Liver (tissue), 8 donors: ENCODE measurements at regions not wholly inside any gene's neighbourhood (a gene's known extent, or its start where the extent isn't known, plus 50 kb on each side); places are given as distances from the start of the nearest gene placed in this dataset.

Experiments used
- DNase-seq: peaks from one replicate; pipeline ENCODE4 v3.0.0-alpha.2; 2017; ENCODE audit warnings: low spot score
- H3K27ac ChIP-seq, 2 donors: one replicate each; pipeline ENCODE4 v1.7.0; 2013; ENCODE audit warnings: inconsistent platforms in 2 of 2, low read length in 2 of 2, control low read depth in 1 of 2, low read depth in 1 of 2, mild to moderate bottlenecking in 1 of 2
- H3K27me3 ChIP-seq, 4 donors: one replicate each; pipeline versions ENCODE4 v1.6.1 to v1.7.0; 2013; ENCODE audit warnings: low read length in 3 of 4, inconsistent platforms in 1 of 4, mild to moderate bottlenecking in 1 of 4, moderate library complexity in 1 of 4; ENCODE audit not compliant: control insufficient read depth in 4 of 4, insufficient read depth in 4 of 4
- H3K36me3 ChIP-seq, 4 donors: one replicate each; pipeline versions ENCODE4 v1.6.1 to v1.7.0; 2013; ENCODE audit warnings: low read length in 3 of 4, mild to moderate bottlenecking in 3 of 4, low read depth in 1 of 4, moderate library complexity in 1 of 4; ENCODE audit not compliant: control insufficient read depth in 4 of 4, insufficient read depth in 3 of 4
- H3K4me1 ChIP-seq, 4 donors: one replicate each; pipeline versions ENCODE4 v1.6.1 to v1.7.0; 2013; ENCODE audit warnings: low read length in 3 of 4, mild to moderate bottlenecking in 3 of 4, moderate library complexity in 1 of 4; ENCODE audit not compliant: control insufficient read depth in 4 of 4, insufficient read depth in 4 of 4
- H3K4me3 ChIP-seq, 3 donors: one replicate each; pipeline versions ENCODE4 v1.6.1 to v1.7.0; 2013; ENCODE audit warnings: low read length in 3 of 3, control low read depth in 1 of 3, low read depth in 1 of 3, mild to moderate bottlenecking in 1 of 3
- H3K9ac ChIP-seq, 2 donors: one replicate each; pipeline ENCODE4 v1.7.0; 2013; ENCODE audit warnings: low read length in 2 of 2, mild to moderate bottlenecking in 2 of 2, moderate library complexity in 2 of 2, control low read depth in 1 of 2, low read depth in 1 of 2
- H3K9me3 ChIP-seq, 4 donors: one replicate each; pipeline versions ENCODE4 v1.6.1 to v1.7.0; 2013; ENCODE audit warnings: low read length in 3 of 4; ENCODE audit not compliant: control insufficient read depth in 4 of 4
- ATF3 ChIP-seq: IDR thresholded peaks from 2 replicates; pipeline ENCODE4 v1.6.1; 2016; ENCODE audit warnings: antibody characterized with exemption
- CTCF ChIP-seq: fragments of 150-350 bp; IDR thresholded peaks from 2 replicates; pipeline ENCODE4 v1.5.1; 2017; ENCODE audit warnings: improper control_type of control experiment, low read depth, low read length; ENCODE audit not compliant: missing input control
- EGR1 ChIP-seq, 2 donors: IDR thresholded peaks; 2 replicates each; pipeline ENCODE4 v1.6.1; 2016 to 2018; ENCODE audit warnings: antibody characterized with exemption in 2 of 2, low read depth in 2 of 2
- FOXA1 ChIP-seq: IDR thresholded peaks from 2 replicates; pipeline ENCODE4 v1.6.1; 2016; ENCODE audit warnings: antibody characterized with exemption
- FOXA2 ChIP-seq: IDR thresholded peaks from 2 replicates; pipeline ENCODE4 v1.6.1; 2016; ENCODE audit warnings: antibody characterized with exemption
- GABPA ChIP-seq, 2 donors: IDR thresholded peaks in 1 of 2; conservative IDR thresholded peaks in 1 of 2; 2 replicates each; pipeline ENCODE4 v1.6.1; 2016; ENCODE audit warnings: antibody characterized with exemption in 2 of 2, mild to moderate bottlenecking in 1 of 2, moderate library complexity in 1 of 2
- HNF4A ChIP-seq, 2 donors: conservative IDR thresholded peaks; 2 replicates each; pipeline ENCODE4 v1.6.1; 2016; ENCODE audit warnings: antibody characterized with exemption in 2 of 2, mild to moderate bottlenecking in 2 of 2
- HNF4G ChIP-seq: IDR thresholded peaks from 2 replicates; pipeline ENCODE4 v1.6.1; 2016; ENCODE audit warnings: antibody characterized with exemption
- JUND ChIP-seq, 2 donors: IDR thresholded peaks; 2 replicates each; pipeline ENCODE4 v1.6.1; 2016; ENCODE audit warnings: antibody characterized with exemption in 2 of 2
- MAX ChIP-seq: IDR thresholded peaks from 2 replicates; pipeline ENCODE4 v1.6.1; 2016; ENCODE audit warnings: antibody characterized with exemption
- NR2F2 ChIP-seq: IDR thresholded peaks from 2 replicates; pipeline ENCODE4 v1.6.1; 2016; ENCODE audit warnings: antibody characterized with exemption
- RAD21 ChIP-seq, 2 donors: IDR thresholded peaks; 2 replicates each; pipeline ENCODE4 v1.6.1; 2016; ENCODE audit warnings: antibody characterized with exemption in 2 of 2, mild to moderate bottlenecking in 2 of 2
- REST ChIP-seq: IDR thresholded peaks from 2 replicates; pipeline ENCODE4 v1.6.1; 2016; ENCODE audit warnings: antibody characterized with exemption, mild to moderate bottlenecking
- RXRA ChIP-seq, 2 donors: IDR thresholded peaks; 2 replicates each; pipeline ENCODE4 v1.6.1; 2017 to 2018; ENCODE audit warnings: antibody characterized with exemption in 2 of 2, mild to moderate bottlenecking in 1 of 2
- SP1 ChIP-seq: IDR thresholded peaks from 2 replicates; pipeline ENCODE4 v1.6.1; 2018; ENCODE audit warnings: antibody characterized with exemption, mild to moderate bottlenecking
- TAF1 ChIP-seq: conservative IDR thresholded peaks from 2 replicates; pipeline ENCODE4 v1.6.1; 2016; ENCODE audit warnings: antibody characterized with exemption, mild to moderate bottlenecking
- YY1 ChIP-seq: IDR thresholded peaks from 2 replicates; pipeline ENCODE4 v1.6.1; 2016; ENCODE audit warnings: antibody characterized with exemption, mild to moderate bottlenecking
- ZBTB33 ChIP-seq: IDR thresholded peaks from 2 replicates; pipeline ENCODE4 v1.6.1; 2016; ENCODE audit warnings: antibody characterized with exemption
- WGBS: extraction: QIAGEN DNeasy Blood & Tissue Kit; methylation state at CpG from one replicate; pipeline ENCODE4 v1.1.7; 2013; 5-methylcytosine and 5-hydroxymethylcytosine counted together
- donor health status: healthy.
- donor health status: healthy.
- donor health status: healthy.
- donor health status: healthy.
- donor health status: healthy.

GRCh38 chr6:97656236-97656635 lies 373.2 kb upstream of the MMS22L start:
- H3K27me3 ChIP-seq = no peaks in the 10 kb centered on the region
- no peaks in the 10 kb centered on the region for H3K9me3 ChIP-seq
- no peak overlapping the region for H3K9ac ChIP-seq
- no peak for TF ChIP-seq RAD21 (IDR thresholded peaks at IDR 0.05)
- TF ChIP-seq MAX = no peak
- no peak for TF ChIP-seq HNF4A (conservative IDR thresholded peaks at IDR 0.05)
- TF ChIP-seq GABPA (IDR thresholded peaks at IDR 0.05 in 1 of 2, conservative IDR thresholded peaks at IDR 0.05 in 1 of 2) = no peak
- TF ChIP-seq ZBTB33 = no peak
- TF ChIP-seq RXRA (IDR thresholded peaks at IDR 0.05) = no peak
- TF ChIP-seq CTCF = no peak
- TF ChIP-seq ATF3 = no peak
- no peak for TF ChIP-seq EGR1 (IDR thresholded peaks at IDR 0.05; ENCODE audit: low read depth in 2 of 2)
- TF ChIP-seq FOXA2 = no peak
- no peak for TF ChIP-seq SP1
- no peak for TF ChIP-seq FOXA1
- TF ChIP-seq YY1 = no peak
- WGBS = 49% methylated on average over 1 of the region's 1 CpG
- no peak for DNase-seq
- H3K27ac ChIP-seq = no peak overlapping the region
- H3K36me3 ChIP-seq = no peaks in the 10 kb centered on the region
- H3K4me1 ChIP-seq = no peaks in the 10 kb centered on the region
- H3K4me3 ChIP-seq = no peak overlapping the region

- Histone ChIP-seq H3K4me1 (no peaks in the 10 kb centered on the region), H3K9ac (no peak overlapping the region), H3K36me3 (no peaks in the 10 kb centered on the region), H3K27ac (no peak overlapping the region), H3K9me3 (no peaks in the 10 kb centered on the region), H3K4me3 (no peak overlapping the region), H3K27me3 (no peaks in the 10 kb centered on the region)
- WGBS = 61% methylated on average over 8 of the region's 8 CpGs
- no peak for TF ChIP-seq TAF1
- TF ChIP-seq RXRA (IDR thresholded peaks at IDR 0.05) = no peak
- TF ChIP-seq REST = no peak
- no peak for TF ChIP-seq EGR1 (IDR thresholded peaks at IDR 0.05; ENCODE audit: low read depth in 2 of 2)
- no peak for TF ChIP-seq JUND (IDR thresholded peaks at IDR 0.05)
- TF ChIP-seq HNF4A (conservative IDR thresholded peaks at IDR 0.05) = no peak
- no peak for TF ChIP-seq NR2F2
- TF ChIP-seq HNF4G = no peak
- TF ChIP-seq CTCF = no peak
- no peak for TF ChIP-seq FOXA1
- no peak for TF ChIP-seq FOXA2
- TF ChIP-seq ATF3 = no peak
- no peak for DNase-seq
Measured at GRCh38 chr6:97656706-97657350, 373.8 kb upstream of the MMS22L start.
